Vagina (tissue), 2 donors: ENCODE measurements at regions not wholly inside any gene's neighbourhood (a gene's known extent, or its start where the extent isn't known, plus 50 kb on each side); places are given as distances from the start of the nearest gene placed in this dataset.

Experiments used
- DNase-seq, 2 donors: peaks; one replicate each; pipeline ENCODE4 v3.0.0-alpha.2; 2017; ENCODE audit errors: extremely low spot score in 2 of 2
- H3K27ac ChIP-seq: fragments of 200-600 bp; sonication (generic); one replicate; pipeline ENCODE4 v1.5.1; 2019
- H3K27me3 ChIP-seq: fragments of 200-600 bp; sonication (generic); one replicate; pipeline ENCODE4 v1.5.1; 2019
- H3K36me3 ChIP-seq, 2 donors: fragments of 200-600 bp; sonication (generic); one replicate each; pipeline ENCODE4 v1.5.1; 2017 to 2019
- H3K4me1 ChIP-seq: fragments of 200-600 bp; sonication (generic); one replicate; pipeline ENCODE4 v1.5.1; 2019
- H3K4me3 ChIP-seq, 2 donors: fragments of 200-600 bp; sonication (generic); 1 replicate in 1 of 2; 2 replicates in 1 of 2; pipeline ENCODE4 v1.5.1; 2016 to 2019
- H3K9me3 ChIP-seq: fragments of 200-600 bp; sonication (generic); one replicate; pipeline ENCODE4 v1.5.1; 2019
- CTCF ChIP-seq, 3 experiments: fragments of 450-650 bp in 2 of 3; fragments of 200-600 bp in 1 of 3; sonication (generic) in 1 of 3; IDR thresholded peaks; one replicate each; pipeline ENCODE4 v1.5.1; 2017 to 2019; ENCODE audit warnings: antibody characterized with exemption in 3 of 3, mild to moderate bottlenecking in 2 of 3, moderate library complexity in 2 of 3
- POLR2A ChIP-seq, 2 donors: fragments of 450-650 bp; IDR thresholded peaks; one replicate each; pipeline ENCODE4 v1.6.1; 2017; ENCODE audit warnings: antibody characterized with exemption in 2 of 2, mild to moderate bottlenecking in 2 of 2, moderate library complexity in 2 of 2
- POLR2AphosphoS5 ChIP-seq, 2 donors: sonication (generic); formaldehyde crosslinking; IDR thresholded peaks; one replicate each; pipeline ENCODE4 v1.9.0; 2017; ENCODE audit warnings: antibody characterized with exemption in 2 of 2, mild to moderate bottlenecking in 2 of 2, low read depth in 1 of 2; ENCODE audit not compliant: insufficient read depth in 1 of 2
- intact Hi-C: fragments of 100-400 bp; cut with DNase I; formaldehyde crosslinking; loops from one replicate; pipeline ENCODE4 v1.15.1; 2023

GRCh38 chr15:92818651-92819277 lies 81.4 kb upstream of the CHD2 start:
- H3K4me3 ChIP-seq, result peak overlapping the region; percentile 26 to 35

GRCh38 chr15:92819278-92820235 lies 80.6 kb upstream of the CHD2 start:
- H3K36me3 ChIP-seq, result no peaks in the 10 kb centered on the region
- TF ChIP-seq POLR2A (IDR thresholded peaks at IDR 0.05), result no peak
- TF ChIP-seq CTCF (IDR thresholded peaks at IDR 0.05), result no peak
- TF ChIP-seq POLR2AphosphoS5 (IDR thresholded peaks at IDR 0.05; ENCODE audit: insufficient read depth in 1 of 2, low read depth in 1 of 2), result no peak
- no peaks in the 10 kb centered on the region for H3K27me3 ChIP-seq
- DNase-seq, result no peak
- intact Hi-C loops, result loop anchor here (5.0 kb wide), 1 partner anchor 83 kb away; the partner anchor contains the start of gene CHD2
- peak overlapping the region; percentile 26 to 35 for H3K4me3 ChIP-seq
- H3K27ac ChIP-seq, result peak overlapping the region; percentile 75
- H3K9me3 ChIP-seq, result no peaks in the 10 kb centered on the region
- peaks cover 33% of the 10 kb centered on the region for H3K4me1 ChIP-seq

More at GRCh38 chr15:92818651-92819277, 81.4 kb upstream of the CHD2 start:
- no peak for TF ChIP-seq CTCF (IDR thresholded peaks at IDR 0.05)
- Histone ChIP-seq H3K27ac (peak overlapping the region; percentile 75), H3K27me3 (no peaks in the 10 kb centered on the region), H3K9me3 (no peaks in the 10 kb centered on the region), H3K36me3 (no peaks in the 10 kb centered on the region), H3K4me1 (peaks cover 33% of the 10 kb centered on the region)
- no peak for DNase-seq
- intact Hi-C loops, result no loop called here

GRCh38 chr15:92820236-92821021 lies 79.7 kb upstream of the CHD2 start:
- H3K27me3 ChIP-seq, result no peaks in the 10 kb centered on the region
- intact Hi-C loops, result loop anchor here (5.0 kb wide), 1 partner anchor 82 kb away; the partner anchor contains the start of gene CHD2
- peak in 1 of 2 donors; percentile 94 for DNase-seq
- peak overlapping the region; percentile 75 for H3K27ac ChIP-seq
- H3K4me3 ChIP-seq, result peak overlapping the region; percentile 26 to 35
- H3K9me3 ChIP-seq, result no peaks in the 10 kb centered on the region
- H3K36me3 ChIP-seq, result no peaks in the 10 kb centered on the region
- H3K4me1 ChIP-seq, result peaks cover 33% of the 10 kb centered on the region
- no peak for TF ChIP-seq CTCF (IDR thresholded peaks at IDR 0.05)
- TF ChIP-seq POLR2AphosphoS5 (IDR thresholded peaks at IDR 0.05; ENCODE audit: insufficient read depth in 1 of 2, low read depth in 1 of 2), result peak; percentile 79 to 90
- TF ChIP-seq POLR2A (IDR thresholded peaks at IDR 0.05), result peak in 1 of 2 donors; percentile 53

GRCh38 chr15:92821491-92822116 lies 78.5 kb upstream of the CHD2 start:
- peaks cover 33% of the 10 kb centered on the region for H3K4me1 ChIP-seq
- intact Hi-C loops, result loop anchor here (5.0 kb wide), 1 partner anchor 81 kb away; the partner anchor contains the start of gene CHD2
- TF ChIP-seq CTCF (IDR thresholded peaks at IDR 0.05) (no peak), POLR2AphosphoS5 (IDR thresholded peaks at IDR 0.05; ENCODE audit: insufficient read depth in 1 of 2, low read depth in 1 of 2) (no peak), POLR2A (IDR thresholded peaks at IDR 0.05) (no peak)
- H3K4me3 ChIP-seq, result no peak overlapping the region
- H3K36me3 ChIP-seq, result no peaks in the 10 kb centered on the region
- no peaks in the 10 kb centered on the region for H3K9me3 ChIP-seq
- peak overlapping the region; percentile 75 for H3K27ac ChIP-seq
- no peak for DNase-seq
- H3K27me3 ChIP-seq, result no peaks in the 10 kb centered on the region
